Activated CD8-positive, alpha-beta memory T cell treated with anti-CD3 and anti-CD28 coated beads for 4 hours (primary cell): ENCODE measurements at regions not wholly inside any gene's neighbourhood (a gene's known extent, or its start where the extent isn't known, plus 50 kb on each side); places are given as distances from the start of the nearest gene placed in this dataset.

Experiments used
- DNase-seq, 2 donors: peaks; one replicate each; pipeline ENCODE4 v3.0.0-alpha.2; 2020; ENCODE audit warnings: low read depth in 2 of 2

- DNase-seq, result no peak
Observed at GRCh38 chr22:47564158-47564450, 801.7 kb downstream of the TBC1D22A start.

GRCh38 chr22:47563406-47564157 lies 801.1 kb downstream of the TBC1D22A start:
- no peak for DNase-seq

GRCh38 chr22:47561766-47562165 lies 799.3 kb downstream of the TBC1D22A start:
- DNase-seq, result no peak

- no peak for DNase-seq
Observed at GRCh38 chr22:47561115-47561675, 798.7 kb downstream of the TBC1D22A start.

GRCh38 chr22:47558828-47559700 lies 796.6 kb downstream of the TBC1D22A start:
- no peak for DNase-seq

GRCh38 chr22:47556473-47556872 lies 794.0 kb downstream of the TBC1D22A start:
- DNase-seq, result no peak

GRCh38 chr22:47553436-47553835 lies 791.0 kb downstream of the TBC1D22A start:
- DNase-seq, result no peak

GRCh38 chr22:47552541-47553205 lies 790.2 kb downstream of the TBC1D22A start:
- DNase-seq, result no peak

GRCh38 chr22:47552024-47552423 lies 789.6 kb downstream of the TBC1D22A start:
- DNase-seq, result no peak

- no peak for DNase-seq
Observed at GRCh38 chr22:47551431-47551775, 789.0 kb downstream of the TBC1D22A start.

- DNase-seq, result no peak
Observed at GRCh38 chr22:47550524-47551430, 788.3 kb downstream of the TBC1D22A start.

- no peak for DNase-seq
Observed at GRCh38 chr22:47549741-47550340, 787.4 kb downstream of the TBC1D22A start.

GRCh38 chr22:47548953-47549740 lies 786.7 kb downstream of the TBC1D22A start:
- no peak for DNase-seq

GRCh38 chr22:47547881-47548650 lies 785.6 kb downstream of the TBC1D22A start:
- DNase-seq, result no peak

GRCh38 chr22:47547239-47547661 lies 784.8 kb downstream of the TBC1D22A start:
- no peak for DNase-seq

- DNase-seq, result no peak
Observed at GRCh38 chr22:47544696-47545095, 782.2 kb downstream of the TBC1D22A start.

- DNase-seq, result no peak
Observed at GRCh38 chr22:47543447-47543846, 781.0 kb downstream of the TBC1D22A start.

- DNase-seq, result no peak
Observed at GRCh38 chr22:47540011-47540410, 777.6 kb downstream of the TBC1D22A start.

GRCh38 chr22:47539374-47539773 lies 776.9 kb downstream of the TBC1D22A start:
- DNase-seq, result no peak
